CD14-positive monocyte (primary cell): ENCODE measurements at regions not wholly inside any gene's neighbourhood (a gene's known extent, or its start where the extent isn't known, plus 50 kb on each side); places are given as distances from the start of the nearest gene placed in this dataset.

Experiments used
- DNase-seq, 3 donors: peaks; one replicate each; pipeline ENCODE4 v3.0.0-alpha.2; 2011 to 2022
- H2AFZ ChIP-seq: 2 replicates; pipeline ENCODE4 v1.6.0; 2012; ENCODE audit warnings: mild to moderate bottlenecking, low read depth, low read length, inconsistent platforms; ENCODE audit not compliant: insufficient read depth, poor library complexity, severe bottlenecking
- H3K27ac ChIP-seq, 2 donors: 1 replicate in 1 of 2; 2 replicates in 1 of 2; pipeline ENCODE4 v1.5.1; 2012 to 2013; ENCODE audit warnings: low read length in 2 of 2, control low read depth in 1 of 2, inconsistent platforms in 1 of 2, low read depth in 1 of 2, mild to moderate bottlenecking in 1 of 2
- H3K27me3 ChIP-seq, 2 donors: one replicate each; pipeline versions ENCODE4 v1.6.0 to v1.6.1; 2011 to 2013; ENCODE audit warnings: low read length in 2 of 2; ENCODE audit not compliant: control insufficient read depth in 2 of 2, insufficient read depth in 2 of 2
- H3K36me3 ChIP-seq, 2 donors: replicated peaks in 1 of 2; 1 replicate in 1 of 2; 2 replicates in 1 of 2; pipeline versions ENCODE4 v1.5.1 to v1.6.1; 2012 to 2013; ENCODE audit warnings: low read length in 2 of 2, control low read depth in 1 of 2, inconsistent platforms in 1 of 2, mild to moderate bottlenecking in 1 of 2; ENCODE audit not compliant: insufficient read depth in 2 of 2, control insufficient read depth in 1 of 2
- H3K4me1 ChIP-seq, 2 donors: 1 replicate in 1 of 2; 2 replicates in 1 of 2; pipeline versions ENCODE4 v1.5.1 to v1.6.1; 2012 to 2013; ENCODE audit warnings: low read length in 2 of 2, control low read depth in 1 of 2, inconsistent platforms in 1 of 2, mild to moderate bottlenecking in 1 of 2, moderate library complexity in 1 of 2; ENCODE audit not compliant: insufficient read depth in 2 of 2, control insufficient read depth in 1 of 2
- H3K4me2 ChIP-seq: replicated peaks from 2 replicates; pipeline ENCODE3; 2012; ENCODE audit warnings: low read length, moderate library complexity, mild to moderate bottlenecking; ENCODE audit not compliant: poor library complexity, severe bottlenecking; ENCODE audit errors: extremely low read depth
- H3K4me3 ChIP-seq, 3 experiments: fragments of 200-600 bp in 1 of 3; sonication (generic) in 1 of 3; replicated peaks in 1 of 3; 1 replicate in 2 of 3; 2 replicates in 1 of 3; pipeline ENCODE4 v1.5.1; 2011 to 2013; ENCODE audit warnings: low read length in 3 of 3, mild to moderate bottlenecking in 3 of 3, control low read depth in 2 of 3, low read depth in 2 of 3, inconsistent platforms in 1 of 3, moderate library complexity in 1 of 3
- H3K79me2 ChIP-seq: 2 replicates; pipeline ENCODE4 v1.6.0; 2012; ENCODE audit warnings: mild to moderate bottlenecking, control low read depth, inconsistent platforms, low read length, moderate library complexity; ENCODE audit not compliant: insufficient read depth
- H3K9ac ChIP-seq: 2 replicates; pipeline ENCODE4 v1.6.0; 2017; ENCODE audit warnings: low read length, mild to moderate bottlenecking; ENCODE audit not compliant: insufficient read depth, poor library complexity, severe bottlenecking
- H3K9me3 ChIP-seq, 2 donors: replicated peaks in 1 of 2; 1 replicate in 1 of 2; 2 replicates in 1 of 2; pipeline versions ENCODE4 v1.5.1 to v1.6.1; 2012 to 2013; ENCODE audit warnings: low read length in 2 of 2, control low read depth in 1 of 2; ENCODE audit not compliant: control insufficient read depth in 1 of 2, insufficient read depth in 1 of 2
- H4K20me1 ChIP-seq: 2 replicates; pipeline ENCODE4 v1.6.0; 2012; ENCODE audit warnings: mild to moderate bottlenecking, low read length, control low read depth, moderate library complexity; ENCODE audit not compliant: insufficient read depth
- H3K27ac Mint-ChIP-seq, 7 donors: one replicate each; pipeline ENCODE4 v1.8.0; 2020; ENCODE audit warnings: mild to moderate bottlenecking in 7 of 7, mixed read lengths in 7 of 7, moderate library complexity in 6 of 7, inconsistent platforms in 2 of 7
- H3K27me3 Mint-ChIP-seq, 3 donors: one replicate each; pipeline ENCODE4 v1.8.0; 2021 to 2022; ENCODE audit warnings: low read depth in 3 of 3, mild to moderate bottlenecking in 3 of 3, mixed read lengths in 3 of 3, moderate library complexity in 3 of 3, inconsistent platforms in 1 of 3
- H3K36me3 Mint-ChIP-seq, 2 donors: one replicate each; pipeline ENCODE4 v1.8.0; 2020; ENCODE audit warnings: mixed read lengths in 2 of 2, inconsistent platforms in 1 of 2, mild to moderate bottlenecking in 1 of 2
- H3K4me1 Mint-ChIP-seq: one replicate; pipeline ENCODE4 v1.8.0; 2020; ENCODE audit warnings: mild to moderate bottlenecking, mixed read lengths
- H3K4me3 Mint-ChIP-seq, 2 donors: one replicate each; pipeline ENCODE4 v1.8.0; 2020; ENCODE audit warnings: mild to moderate bottlenecking in 2 of 2, mixed read lengths in 2 of 2, moderate library complexity in 1 of 2
- H3K9me3 Mint-ChIP-seq, 7 donors: one replicate each; pipeline ENCODE4 v1.8.0; 2020 to 2022; ENCODE audit warnings: mixed read lengths in 7 of 7, mild to moderate bottlenecking in 6 of 7, moderate library complexity in 6 of 7, inconsistent platforms in 2 of 7
- CTCF ChIP-seq: fragments of 200-600 bp; IDR thresholded peaks from one replicate; pipeline ENCODE4 v1.8.0; 2022; ENCODE audit warnings: antibody characterized with exemption, mild to moderate bottlenecking
- WGBS: methylation state at CpG from one replicate; pipeline ENCODE4 v1.1.5; 2013; ENCODE audit warnings: missing lambda C conversion rate; ENCODE audit not compliant: insufficient coverage; 5-methylcytosine and 5-hydroxymethylcytosine counted together
- intact Hi-C, 2 donors: fragments of 100-400 bp; cut with micrococcal nuclease; formaldehyde crosslinking; loops; one replicate each; pipeline versions ENCODE4 v1.15.0 to v1.15.1; 2023

- H3K4me1 ChIP-seq, result no peaks in the 10 kb centered on the region
- no peak overlapping the region for H3K4me2 ChIP-seq
- H3K27ac ChIP-seq, result no peak overlapping the region
- no peak for TF ChIP-seq CTCF
- no peaks in the 10 kb centered on the region for H3K36me3 ChIP-seq
- no peaks in the 10 kb centered on the region for H4K20me1 ChIP-seq
- H2AFZ ChIP-seq, result no peak overlapping the region
- peaks cover 0 to 6% of the 10 kb centered on the region in 2 donors for H3K9me3 ChIP-seq
- intact Hi-C loops, result no loop called here
- WGBS, result 78% methylated on average over 7 of the region's 7 CpGs
- peaks cover 8 to 27% (median 10%) of the 10 kb centered on the region in 7 donors for H3K9me3 Mint-ChIP-seq
- no peak for DNase-seq
- no peak overlapping the region for H3K4me3 ChIP-seq
- H3K4me3 Mint-ChIP-seq, result no peak overlapping the region
- no peaks in the 10 kb centered on the region for H3K27me3 ChIP-seq
- no peaks in the 10 kb centered on the region for H3K79me2 ChIP-seq
- peaks cover 0 to 2% (median 0%) of the 10 kb centered on the region in 3 donors for H3K27me3 Mint-ChIP-seq
- no peaks in the 10 kb centered on the region for H3K4me1 Mint-ChIP-seq
- H3K9ac ChIP-seq, result no peak overlapping the region
- no peaks in the 10 kb centered on the region for H3K36me3 Mint-ChIP-seq
- no peak overlapping the region for H3K27ac Mint-ChIP-seq
Observed at GRCh38 chr13:111875915-111876314, 191.0 kb upstream of the SOX1 start.

GRCh38 chr13:111876506-111876905 lies 190.4 kb upstream of the SOX1 start:
- no peaks in the 10 kb centered on the region for H4K20me1 ChIP-seq
- H3K9me3 ChIP-seq, result peaks cover 0 to 6% of the 10 kb centered on the region in 2 donors
- Mint-ChIP-seq H3K9me3 (peaks cover 8 to 27% (median 10%) of the 10 kb centered on the region in 7 donors), H3K27me3 (peaks cover 0 to 2% (median 0%) of the 10 kb centered on the region in 3 donors), H3K4me1 (no peaks in the 10 kb centered on the region), H3K4me3 (no peak overlapping the region), H3K36me3 (no peaks in the 10 kb centered on the region), H3K27ac (peak overlapping the region in 1 of 7 donors; percentile 7)
- DNase-seq, result no peak
- H3K79me2 ChIP-seq, result no peaks in the 10 kb centered on the region
- no peak overlapping the region for H3K27ac ChIP-seq
- no peak overlapping the region for H3K4me2 ChIP-seq
- H3K4me1 ChIP-seq, result no peaks in the 10 kb centered on the region
- intact Hi-C loops, result no loop called here
- H3K4me3 ChIP-seq, result no peak overlapping the region
- H3K36me3 ChIP-seq, result no peaks in the 10 kb centered on the region
- TF ChIP-seq CTCF, result no peak
- H3K27me3 ChIP-seq, result no peaks in the 10 kb centered on the region
- H2AFZ ChIP-seq, result no peak overlapping the region
- no peak overlapping the region for H3K9ac ChIP-seq
- WGBS, result 83% methylated on average over 4 of the region's 4 CpGs
